ENCODE measurements at regions not wholly inside any gene's neighbourhood (a gene's known extent, or its start where the extent isn't known, plus 50 kb on each side); places are given as distances from the start of the nearest gene placed in this dataset.
"Not testable (repeated sequence)": the region's sequence is repeated elsewhere in the genome, so short reads cannot be mapped to it uniquely, and the experiment has no call there.

DNA sequence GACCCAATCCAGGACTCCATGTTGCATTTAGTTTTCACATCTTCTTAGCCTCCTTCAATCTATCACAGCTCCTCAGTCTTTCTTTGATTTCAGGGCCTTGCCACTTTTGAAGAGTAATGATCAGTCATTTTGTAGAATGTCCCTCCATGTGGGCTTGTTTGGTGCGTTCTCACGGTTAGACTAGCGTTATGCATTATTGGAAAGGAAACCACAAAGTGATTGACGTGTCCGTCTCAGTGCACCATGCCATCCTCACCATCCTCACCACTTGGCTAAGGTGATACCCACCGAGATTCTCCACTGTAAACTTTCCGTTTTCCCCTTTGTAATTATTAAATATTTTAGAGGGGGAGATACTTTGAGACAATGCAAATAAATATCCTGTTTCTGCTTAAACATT is 59.6 kb upstream of the OLIG2 start:
- no peaks in the 10 kb centered on the region for H3K36me3 ChIP-seq (ENCODE audit: low read depth, missing control alignments)
- H3K27me3 ChIP-seq = no peaks in the 10 kb centered on the region
- H3K9me3 ChIP-seq = no peaks in the 10 kb centered on the region
- H3K27ac ChIP-seq = no peak overlapping the region
- H3K4me3 ChIP-seq = no peak overlapping the region
- intact Hi-C loops (cut with DNase I; ENCODE audit: low total_unique reads) = no loop called here
- no peaks in the 10 kb centered on the region for H3K4me1 ChIP-seq
- TF ChIP-seq, protein P1, sequence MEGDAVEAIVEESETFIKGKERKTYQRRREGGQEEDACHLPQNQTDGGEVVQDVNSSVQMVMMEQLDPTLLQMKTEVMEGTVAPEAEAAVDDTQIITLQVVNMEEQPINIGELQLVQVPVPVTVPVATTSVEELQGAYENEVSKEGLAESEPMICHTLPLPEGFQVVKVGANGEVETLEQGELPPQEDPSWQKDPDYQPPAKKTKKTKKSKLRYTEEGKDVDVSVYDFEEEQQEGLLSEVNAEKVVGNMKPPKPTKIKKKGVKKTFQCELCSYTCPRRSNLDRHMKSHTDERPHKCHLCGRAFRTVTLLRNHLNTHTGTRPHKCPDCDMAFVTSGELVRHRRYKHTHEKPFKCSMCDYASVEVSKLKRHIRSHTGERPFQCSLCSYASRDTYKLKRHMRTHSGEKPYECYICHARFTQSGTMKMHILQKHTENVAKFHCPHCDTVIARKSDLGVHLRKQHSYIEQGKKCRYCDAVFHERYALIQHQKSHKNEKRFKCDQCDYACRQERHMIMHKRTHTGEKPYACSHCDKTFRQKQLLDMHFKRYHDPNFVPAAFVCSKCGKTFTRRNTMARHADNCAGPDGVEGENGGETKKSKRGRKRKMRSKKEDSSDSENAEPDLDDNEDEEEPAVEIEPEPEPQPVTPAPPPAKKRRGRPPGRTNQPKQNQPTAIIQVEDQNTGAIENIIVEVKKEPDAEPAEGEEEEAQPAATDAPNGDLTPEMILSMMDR (IDR thresholded peaks at IDR 0.05) = no peak
- no peak for TF ChIP-seq POLR2A (IDR thresholded peaks at IDR 0.05)
- WGBS, 2 donors = 94 to 96% methylated on average over 7 of the region's 7 CpGs
- DNase-seq = no peak

DNA sequence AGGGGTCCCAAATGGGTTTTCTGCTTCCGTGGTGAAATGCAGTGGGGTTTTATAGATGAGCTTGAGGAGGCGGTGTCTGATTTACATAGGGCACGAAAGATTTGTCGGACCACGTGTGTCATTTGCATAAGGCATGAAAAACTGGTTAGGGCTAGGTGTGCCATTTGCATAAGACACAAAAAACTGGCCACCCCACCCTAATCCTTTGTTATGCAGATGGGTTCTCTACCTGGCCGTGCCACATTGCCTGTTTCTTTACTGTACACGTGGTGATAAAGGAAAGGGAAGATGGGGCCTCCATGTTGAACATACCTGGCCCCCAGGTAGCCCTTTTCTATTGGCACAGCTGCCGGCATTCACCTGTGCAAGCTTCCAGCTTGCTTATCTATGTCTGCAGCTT is 57.6 kb upstream of the OLIG2 start:
- H3K27ac ChIP-seq; intact Hi-C loops (cut with DNase I; ENCODE audit: low total_unique reads); DNase-seq; H3K4me3 ChIP-seq; H3K36me3 ChIP-seq (ENCODE audit: low read depth, missing control alignments); H3K9me3 ChIP-seq; H3K27me3 ChIP-seq; H3K4me1 ChIP-seq: not testable (repeated sequence)
- WGBS, 2 donors = 72 to 79% methylated on average over 8 of the region's 8 CpGs

- DNase-seq = no peak
- Histone ChIP-seq H3K9me3 (no peaks in the 10 kb centered on the region), H3K4me1 (no peaks in the 10 kb centered on the region), H3K27ac (no peak overlapping the region), H3K27me3 (no peaks in the 10 kb centered on the region), H3K4me3 (no peak overlapping the region), H3K36me3 (ENCODE audit: low read depth, missing control alignments) (no peaks in the 10 kb centered on the region)
- no peak for TF ChIP-seq POLR2A (IDR thresholded peaks at IDR 0.05)
- TF ChIP-seq, protein P1 (IDR thresholded peaks at IDR 0.05) = no peak
- intact Hi-C loops (cut with DNase I; ENCODE audit: low total_unique reads) = no loop called here
- WGBS, 2 donors = 77 to 78% methylated on average over 2 of the region's 2 CpGs
These were observed 51.1 kb upstream of the OLIG2 start for GRCh38 chr21:32974653-32975052.

GRCh38 chr21:32975811-32976431 is 49.8 kb upstream of the OLIG2 start:
- intact Hi-C loops (cut with DNase I; ENCODE audit: low total_unique reads) = no loop called here
- Histone ChIP-seq H3K4me3 (no peak overlapping the region), H3K36me3 (ENCODE audit: low read depth, missing control alignments) (no peaks in the 10 kb centered on the region), H3K27me3 (no peaks in the 10 kb centered on the region), H3K9me3 (no peaks in the 10 kb centered on the region), H3K4me1 (no peaks in the 10 kb centered on the region), H3K27ac (no peak overlapping the region)
- TF ChIP-seq, protein P1 (IDR thresholded peaks at IDR 0.05) = no peak
- no peak for TF ChIP-seq POLR2A (IDR thresholded peaks at IDR 0.05)
- no peak for DNase-seq
- WGBS, 2 donors = 76 to 81% methylated on average over 8 of the region's 8 CpGs

Small RNA genes lying in the stretch of these regions (small RNA-seq; reads per million reads assigned to genes)
- gene RF00156 = 0 reads per million in 2 donors
